WTC11 (cell line): ENCODE measurements at regions not wholly inside any gene's neighbourhood (a gene's known extent, or its start where the extent isn't known, plus 50 kb on each side); places are given as distances from the start of the nearest gene placed in this dataset.

Experiments
- ATAC-seq: fragments of 200-7000 bp; cut with Tn5 transposase; 2 replicates; pipeline ENCODE4 v1.10.0; 2021; ENCODE audit warnings: mild to moderate bottlenecking, moderate library complexity
- CTCF ChIA-PET: fragments of 300-600 bp; sonication (Branson Sonifier 250); formaldehyde crosslinking; loops from one replicate; lab custom pipeline; 2021; ENCODE audit warnings: antibody characterized with exemption; lab: Charles Lee
- POLR2A ChIA-PET: fragments of 350-600 bp; sonication (Branson Sonifier 250); formaldehyde crosslinking; loops from one replicate; lab custom pipeline; 2021; ENCODE audit warnings: antibody characterized with exemption; lab: Charles Lee
- DNase-seq: peaks from one replicate; pipeline ENCODE4 v3.0.0; 2021; ENCODE audit warnings: low spot score
- H3K27ac Mint-ChIP-seq: 2 replicates; pipeline ENCODE4 v1.8.0; 2021; ENCODE audit warnings: mixed read lengths
- H3K27me3 Mint-ChIP-seq: 2 replicates; pipeline ENCODE4 v1.8.0; 2021; ENCODE audit warnings: low read depth, mild to moderate bottlenecking, moderate library complexity, mixed read lengths
- H3K36me3 Mint-ChIP-seq: 2 replicates; pipeline ENCODE4 v1.8.0; 2021; ENCODE audit warnings: mixed read lengths
- H3K4me1 Mint-ChIP-seq: 2 replicates; pipeline ENCODE4 v1.8.0; 2022; ENCODE audit warnings: mixed read lengths
- H3K4me3 Mint-ChIP-seq: 2 replicates; pipeline ENCODE4 v1.8.0; 2021; ENCODE audit warnings: mild to moderate bottlenecking, moderate library complexity, mixed read lengths
- H3K9me3 Mint-ChIP-seq: 2 replicates; pipeline ENCODE4 v1.8.0; 2021; ENCODE audit warnings: mixed read lengths
- CDX4 ChIP-seq: fragments of 250-450 bp; sonication (Bioruptor Pico); IDR thresholded peaks from 2 replicates; pipeline ENCODE4 v1.9.0; 2021; ENCODE audit warnings: moderate library complexity, mild to moderate bottlenecking, inconsistent platforms, borderline replicate concordance
- ETV6 ChIP-seq: sonication (generic); formaldehyde crosslinking; IDR thresholded peaks from 2 replicates; pipeline ENCODE4 v1.8.1; 2022; ENCODE audit warnings: mild to moderate bottlenecking, missing genetic modification reagents
- FOXJ3 ChIP-seq: sonication (generic); formaldehyde crosslinking; IDR thresholded peaks from 2 replicates; pipeline ENCODE4 v1.9.0; 2021; ENCODE audit warnings: missing genetic modification reagents, mild to moderate bottlenecking, borderline replicate concordance
- FOXP1 ChIP-seq: sonication (generic); formaldehyde crosslinking; IDR thresholded peaks from 2 replicates; pipeline ENCODE4 v1.8.0; 2022; ENCODE audit warnings: missing genetic modification reagents, mild to moderate bottlenecking, moderate library complexity, borderline replicate concordance
- GRHL2 ChIP-seq: fragments of 250-450 bp; sonication (Bioruptor Pico); IDR thresholded peaks from 2 replicates; pipeline ENCODE4 v1.8.0; 2022; ENCODE audit warnings: mild to moderate bottlenecking, moderate library complexity; ENCODE audit not compliant: insufficient replicate concordance, severe bottlenecking
- GTF2I ChIP-seq: fragments of 250-450 bp; sonication (Bioruptor Pico); conservative IDR thresholded peaks from 2 replicates; pipeline ENCODE4 v1.4.0; 2021; ENCODE audit warnings: mild to moderate bottlenecking
- JAZF1 ChIP-seq: fragments of 250-450 bp; sonication (Bioruptor Pico); IDR thresholded peaks from 2 replicates; pipeline ENCODE4 v1.9.0; 2021; ENCODE audit warnings: moderate library complexity, mild to moderate bottlenecking, inconsistent platforms
- KAT7 ChIP-seq: sonication (generic); formaldehyde crosslinking; IDR thresholded peaks from 2 replicates; pipeline ENCODE4 v1.8.1; 2023; ENCODE audit warnings: missing genetic modification reagents, mild to moderate bottlenecking, borderline replicate concordance
- MYBL2 ChIP-seq: sonication (generic); formaldehyde crosslinking; IDR thresholded peaks from 2 replicates; pipeline ENCODE4 v1.8.1; 2023; ENCODE audit warnings: mild to moderate bottlenecking, moderate library complexity, missing genetic modification reagents
- NFE2L1 ChIP-seq: sonication (generic); formaldehyde crosslinking; IDR thresholded peaks from 2 replicates; pipeline ENCODE4 v1.8.1; 2023; ENCODE audit warnings: missing genetic modification reagents
- NFYB ChIP-seq: sonication (generic); formaldehyde crosslinking; conservative IDR thresholded peaks from 2 replicates; pipeline ENCODE4 v1.8.0; 2022; ENCODE audit warnings: low read depth, missing genetic modification reagents
- OVOL2 ChIP-seq: fragments of 250-450 bp; sonication (Bioruptor Pico); IDR thresholded peaks from 2 replicates; pipeline ENCODE4 v1.9.0; 2021; ENCODE audit warnings: mild to moderate bottlenecking, borderline replicate concordance
- RELA ChIP-seq: sonication (generic); formaldehyde crosslinking; IDR thresholded peaks from 2 replicates; pipeline ENCODE4 v1.8.1; 2022; ENCODE audit warnings: missing genetic modification reagents, mild to moderate bottlenecking, borderline replicate concordance
- SOX15 ChIP-seq: fragments of 250-450 bp; sonication (Bioruptor Pico); IDR thresholded peaks from 2 replicates; pipeline ENCODE4 v1.9.0; 2021; ENCODE audit warnings: mild to moderate bottlenecking
- SP1 ChIP-seq: sonication (generic); formaldehyde crosslinking; conservative IDR thresholded peaks from 2 replicates; pipeline ENCODE4 v1.8.1; 2022; ENCODE audit warnings: missing genetic modification reagents
- TCF7 ChIP-seq: sonication (generic); formaldehyde crosslinking; IDR thresholded peaks from 2 replicates; pipeline ENCODE4 v1.8.0; 2022; ENCODE audit warnings: mild to moderate bottlenecking, low read depth, missing genetic modification reagents, moderate library complexity
- ZBTB43 ChIP-seq: sonication (generic); formaldehyde crosslinking; IDR thresholded peaks from 2 replicates; pipeline ENCODE4 v1.8.1; 2023; ENCODE audit warnings: mild to moderate bottlenecking, missing genetic modification reagents
- ZNF671 ChIP-seq: fragments of 250-450 bp; sonication (Bioruptor Pico); IDR thresholded peaks from 2 replicates; pipeline ENCODE4 v1.8.0; 2021; ENCODE audit warnings: mild to moderate bottlenecking
- TF ChIP-seq, protein P1 (sequence below): fragments of 250-450 bp; sonication (Bioruptor Pico); IDR thresholded peaks from 2 replicates; pipeline ENCODE4 v1.9.0; 2021; ENCODE audit warnings: mild to moderate bottlenecking, borderline replicate concordance
- TF ChIP-seq, protein P2 (sequence below): sonication (generic); formaldehyde crosslinking; IDR thresholded peaks from 2 replicates; pipeline ENCODE4 v1.8.0; 2023; ENCODE audit warnings: missing genetic modification reagents
- TF ChIP-seq, protein P3 (sequence below): sonication (generic); formaldehyde crosslinking; conservative IDR thresholded peaks from 2 replicates; pipeline ENCODE4 v1.8.1; 2022; ENCODE audit warnings: mild to moderate bottlenecking, missing genetic modification reagents
- TF ChIP-seq, protein P4 (sequence below): sonication (generic); formaldehyde crosslinking; IDR thresholded peaks from 2 replicates; pipeline ENCODE4 v1.8.0; 2023; ENCODE audit warnings: missing genetic modification reagents, mild to moderate bottlenecking, borderline replicate concordance

- no peak for ATAC-seq
Measured at GRCh38 chr14:47744155-47744554, 68.8 kb upstream of the MDGA2 start.

GRCh38 chr14:47739541-47739940 is 64.1 kb upstream of the MDGA2 start:
- TF ChIP-seq GTF2I: no peak
- TF ChIP-seq, all 79 proteins: peak for 0
- Mint-ChIP-seq H3K36me3 (peaks cover 3% of the 10 kb centered on the region; the same call in 1 of the 2 replicates), H3K27me3 (peaks cover 2% of the 10 kb centered on the region; the same call in 1 of the 2 replicates), H3K4me1 (no peaks in the 10 kb centered on the region), H3K27ac (no peak overlapping the region), H3K4me3 (no peak overlapping the region), H3K9me3 (peaks cover 19% of the 10 kb centered on the region)
- ATAC-seq (no peak), DNase-seq (no peak)
- ChIA-PET CTCF (no interaction called here), POLR2A (no interaction called here)

More at GRCh38 chr14:47744155-47744554, 68.8 kb upstream of the MDGA2 start:
- CTCF ChIA-PET: no interaction called here
- Mint-ChIP-seq H3K4me1 (peaks cover 3% of the 10 kb centered on the region; the same call in 1 of the 2 replicates), H3K4me3 (no peak overlapping the region)
- DNase-seq: no peak
- no peak for TF ChIP-seq KAT7
- no peak for TF ChIP-seq OVOL2
- TF ChIP-seq ZNF671: no peak
- no peak for TF ChIP-seq NFE2L1 (CRISPR knock-in tag)
- TF ChIP-seq, protein P1, sequence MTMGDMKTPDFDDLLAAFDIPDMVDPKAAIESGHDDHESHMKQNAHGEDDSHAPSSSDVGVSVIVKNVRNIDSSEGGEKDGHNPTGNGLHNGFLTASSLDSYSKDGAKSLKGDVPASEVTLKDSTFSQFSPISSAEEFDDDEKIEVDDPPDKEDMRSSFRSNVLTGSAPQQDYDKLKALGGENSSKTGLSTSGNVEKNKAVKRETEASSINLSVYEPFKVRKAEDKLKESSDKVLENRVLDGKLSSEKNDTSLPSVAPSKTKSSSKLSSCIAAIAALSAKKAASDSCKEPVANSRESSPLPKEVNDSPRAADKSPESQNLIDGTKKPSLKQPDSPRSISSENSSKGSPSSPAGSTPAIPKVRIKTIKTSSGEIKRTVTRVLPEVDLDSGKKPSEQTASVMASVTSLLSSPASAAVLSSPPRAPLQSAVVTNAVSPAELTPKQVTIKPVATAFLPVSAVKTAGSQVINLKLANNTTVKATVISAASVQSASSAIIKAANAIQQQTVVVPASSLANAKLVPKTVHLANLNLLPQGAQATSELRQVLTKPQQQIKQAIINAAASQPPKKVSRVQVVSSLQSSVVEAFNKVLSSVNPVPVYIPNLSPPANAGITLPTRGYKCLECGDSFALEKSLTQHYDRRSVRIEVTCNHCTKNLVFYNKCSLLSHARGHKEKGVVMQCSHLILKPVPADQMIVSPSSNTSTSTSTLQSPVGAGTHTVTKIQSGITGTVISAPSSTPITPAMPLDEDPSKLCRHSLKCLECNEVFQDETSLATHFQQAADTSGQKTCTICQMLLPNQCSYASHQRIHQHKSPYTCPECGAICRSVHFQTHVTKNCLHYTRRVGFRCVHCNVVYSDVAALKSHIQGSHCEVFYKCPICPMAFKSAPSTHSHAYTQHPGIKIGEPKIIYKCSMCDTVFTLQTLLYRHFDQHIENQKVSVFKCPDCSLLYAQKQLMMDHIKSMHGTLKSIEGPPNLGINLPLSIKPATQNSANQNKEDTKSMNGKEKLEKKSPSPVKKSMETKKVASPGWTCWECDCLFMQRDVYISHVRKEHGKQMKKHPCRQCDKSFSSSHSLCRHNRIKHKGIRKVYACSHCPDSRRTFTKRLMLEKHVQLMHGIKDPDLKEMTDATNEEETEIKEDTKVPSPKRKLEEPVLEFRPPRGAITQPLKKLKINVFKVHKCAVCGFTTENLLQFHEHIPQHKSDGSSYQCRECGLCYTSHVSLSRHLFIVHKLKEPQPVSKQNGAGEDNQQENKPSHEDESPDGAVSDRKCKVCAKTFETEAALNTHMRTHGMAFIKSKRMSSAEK: no peak
- no peak for TF ChIP-seq CDX4
- TF ChIP-seq, protein P2, sequence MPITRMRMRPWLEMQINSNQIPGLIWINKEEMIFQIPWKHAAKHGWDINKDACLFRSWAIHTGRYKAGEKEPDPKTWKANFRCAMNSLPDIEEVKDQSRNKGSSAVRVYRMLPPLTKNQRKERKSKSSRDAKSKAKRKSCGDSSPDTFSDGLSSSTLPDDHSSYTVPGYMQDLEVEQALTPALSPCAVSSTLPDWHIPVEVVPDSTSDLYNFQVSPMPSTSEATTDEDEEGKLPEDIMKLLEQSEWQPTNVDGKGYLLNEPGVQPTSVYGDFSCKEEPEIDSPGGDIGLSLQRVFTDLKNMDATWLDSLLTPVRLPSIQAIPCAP (CRISPR knock-in tag): no peak
- TF ChIP-seq ETV6 (CRISPR knock-in tag): no peak
- TF ChIP-seq FOXJ3 (CRISPR knock-in tag): no peak
- no peak for TF ChIP-seq FOXP1 (CRISPR knock-in tag)
- no peak for TF ChIP-seq JAZF1 (CRISPR knock-in tag)
- no peak for TF ChIP-seq ZBTB43 (CRISPR knock-in tag)
- no peak for TF ChIP-seq TCF7 (CRISPR knock-in tag)
- TF ChIP-seq, protein P3, sequence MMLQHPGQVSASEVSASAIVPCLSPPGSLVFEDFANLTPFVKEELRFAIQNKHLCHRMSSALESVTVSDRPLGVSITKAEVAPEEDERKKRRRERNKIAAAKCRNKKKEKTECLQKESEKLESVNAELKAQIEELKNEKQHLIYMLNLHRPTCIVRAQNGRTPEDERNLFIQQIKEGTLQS (CRISPR knock-in tag): no peak
- TF ChIP-seq, all 79 proteins: peak for 0
- Mint-ChIP-seq H3K27me3 (peaks cover 2% of the 10 kb centered on the region; the same call in 1 of the 2 replicates), H3K9me3 (peaks cover 15% of the 10 kb centered on the region; the same call in 1 of the 2 replicates), H3K36me3 (no peaks in the 10 kb centered on the region), H3K27ac (no peak overlapping the region)
- POLR2A ChIA-PET: interaction anchor here (0.7 kb wide), 1 partner anchor 16 kb away, joined by 3 read pairs; no protein-coding TSS in a partner anchor

- H3K36me3 Mint-ChIP-seq: peaks cover 5% of the 10 kb centered on the region
- no peak for DNase-seq
- H3K27me3 Mint-ChIP-seq: no peaks in the 10 kb centered on the region
- H3K27ac Mint-ChIP-seq: no peak overlapping the region
- ATAC-seq: no peak
- POLR2A ChIA-PET: no interaction called here
- H3K4me1 Mint-ChIP-seq: no peaks in the 10 kb centered on the region
- CTCF ChIA-PET: no interaction called here
- H3K9me3 Mint-ChIP-seq: peaks cover 18% of the 10 kb centered on the region
- no peak overlapping the region for H3K4me3 Mint-ChIP-seq
- TF ChIP-seq GRHL2 (CRISPR knock-in tag): no peak
- no peak for TF ChIP-seq NFYB (CRISPR knock-in tag)
- no peak for TF ChIP-seq RELA (CRISPR knock-in tag)
- TF ChIP-seq MYBL2 (CRISPR knock-in tag): no peak
- no peak for TF ChIP-seq ETV6 (CRISPR knock-in tag)
- TF ChIP-seq NFE2L1 (CRISPR knock-in tag): no peak
- TF ChIP-seq SOX15 (CRISPR knock-in tag): no peak
- TF ChIP-seq SP1: no peak
- TF ChIP-seq FOXJ3 (CRISPR knock-in tag): no peak
- TF ChIP-seq, protein P4, sequence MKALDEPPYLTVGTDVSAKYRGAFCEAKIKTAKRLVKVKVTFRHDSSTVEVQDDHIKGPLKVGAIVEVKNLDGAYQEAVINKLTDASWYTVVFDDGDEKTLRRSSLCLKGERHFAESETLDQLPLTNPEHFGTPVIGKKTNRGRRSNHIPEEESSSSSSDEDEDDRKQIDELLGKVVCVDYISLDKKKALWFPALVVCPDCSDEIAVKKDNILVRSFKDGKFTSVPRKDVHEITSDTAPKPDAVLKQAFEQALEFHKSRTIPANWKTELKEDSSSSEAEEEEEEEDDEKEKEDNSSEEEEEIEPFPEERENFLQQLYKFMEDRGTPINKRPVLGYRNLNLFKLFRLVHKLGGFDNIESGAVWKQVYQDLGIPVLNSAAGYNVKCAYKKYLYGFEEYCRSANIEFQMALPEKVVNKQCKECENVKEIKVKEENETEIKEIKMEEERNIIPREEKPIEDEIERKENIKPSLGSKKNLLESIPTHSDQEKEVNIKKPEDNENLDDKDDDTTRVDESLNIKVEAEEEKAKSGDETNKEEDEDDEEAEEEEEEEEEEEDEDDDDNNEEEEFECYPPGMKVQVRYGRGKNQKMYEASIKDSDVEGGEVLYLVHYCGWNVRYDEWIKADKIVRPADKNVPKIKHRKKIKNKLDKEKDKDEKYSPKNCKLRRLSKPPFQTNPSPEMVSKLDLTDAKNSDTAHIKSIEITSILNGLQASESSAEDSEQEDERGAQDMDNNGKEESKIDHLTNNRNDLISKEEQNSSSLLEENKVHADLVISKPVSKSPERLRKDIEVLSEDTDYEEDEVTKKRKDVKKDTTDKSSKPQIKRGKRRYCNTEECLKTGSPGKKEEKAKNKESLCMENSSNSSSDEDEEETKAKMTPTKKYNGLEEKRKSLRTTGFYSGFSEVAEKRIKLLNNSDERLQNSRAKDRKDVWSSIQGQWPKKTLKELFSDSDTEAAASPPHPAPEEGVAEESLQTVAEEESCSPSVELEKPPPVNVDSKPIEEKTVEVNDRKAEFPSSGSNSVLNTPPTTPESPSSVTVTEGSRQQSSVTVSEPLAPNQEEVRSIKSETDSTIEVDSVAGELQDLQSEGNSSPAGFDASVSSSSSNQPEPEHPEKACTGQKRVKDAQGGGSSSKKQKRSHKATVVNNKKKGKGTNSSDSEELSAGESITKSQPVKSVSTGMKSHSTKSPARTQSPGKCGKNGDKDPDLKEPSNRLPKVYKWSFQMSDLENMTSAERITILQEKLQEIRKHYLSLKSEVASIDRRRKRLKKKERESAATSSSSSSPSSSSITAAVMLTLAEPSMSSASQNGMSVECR: no peak
Measured at GRCh38 chr14:47730296-47730695, 54.9 kb upstream of the MDGA2 start.
